Erythroblast (primary cell): ENCODE measurements at regions not wholly inside any gene's neighbourhood (a gene's known extent, or its start where the extent isn't known, plus 50 kb on each side); places are given as distances from the start of the nearest gene placed in this dataset.

Experiments
- GATA1 ChIP-seq: IDR thresholded peaks from 2 replicates; pipeline ENCODE4 v1.6.1; 2011; ENCODE audit warnings: low read depth, mild to moderate bottlenecking, control low read depth, low read length, moderate library complexity
- POLR2A ChIP-seq: IDR thresholded peaks from 2 replicates; pipeline ENCODE4 v1.6.1; 2011; ENCODE audit warnings: mild to moderate bottlenecking, low read length

- TF ChIP-seq POLR2A (no peak), GATA1 (no peak)
Observed at GRCh38 chr7:83704564-83704963, 55.6 kb upstream of the SEMA3E start.
